Breast epithelium (tissue), 3 donors: ENCODE measurements at regions not wholly inside any gene's neighbourhood (a gene's known extent, or its start where the extent isn't known, plus 50 kb on each side); places are given as distances from the start of the nearest gene placed in this dataset.

Experiments
- CTCF ChIP-seq, 3 donors: fragments of 450-650 bp; IDR thresholded peaks; one replicate each; pipeline ENCODE4 v1.5.1; 2016 to 2017; ENCODE audit warnings: antibody characterized with exemption in 3 of 3, mild to moderate bottlenecking in 3 of 3, moderate library complexity in 3 of 3
- POLR2A ChIP-seq: fragments of 450-650 bp; IDR thresholded peaks from one replicate; pipeline ENCODE4 v1.6.1; 2016; ENCODE audit warnings: antibody characterized with exemption, mild to moderate bottlenecking, moderate library complexity
- POLR2AphosphoS5 ChIP-seq, 3 donors: sonication (generic); formaldehyde crosslinking; IDR thresholded peaks; one replicate each; pipeline ENCODE4 v1.6.1; 2017; ENCODE audit warnings: antibody characterized with exemption in 3 of 3

GRCh38 chr16:17013038-17013437, 457.7 kb downstream of the XYLT1 start:
- TF ChIP-seq CTCF (IDR thresholded peaks at IDR 0.05) (no peak), POLR2AphosphoS5 (IDR thresholded peaks at IDR 0.05) (no peak), POLR2A (no peak)
